DMS153 (cell line): ENCODE measurements at regions not wholly inside any gene's neighbourhood (a gene's known extent, or its start where the extent isn't known, plus 50 kb on each side); places are given as distances from the start of the nearest gene placed in this dataset.
A peak's percentile ranks its signal among the peaks of the same experiment; 100 is the strongest.
"Not testable (repeated sequence)": the region's sequence is repeated elsewhere in the genome, so short reads cannot be mapped to it uniquely, and the experiment has no call there.

Source experiments
- DNase-seq: peaks from one replicate; lab custom pipeline; 2025; lab: John Stamatoyannopoulos, UW

GRCh38 chr6:158881884-158882283, 62.7 kb upstream of the EZR start:
- DNase-seq: not testable (repeated sequence)

- DNase-seq: not testable (repeated sequence)
Measured at GRCh38 chr6:158881276-158881675, 62.1 kb upstream of the EZR start.

- DNase-seq: no peak
Measured at GRCh38 chr6:158879180-158879579, 60.0 kb upstream of the EZR start.

GRCh38 chr6:158877716-158878115, 58.5 kb upstream of the EZR start:
- no peak for DNase-seq

- DNase-seq: no peak
Measured at GRCh38 chr6:158876886-158877285, 57.7 kb upstream of the EZR start.

- DNase-seq: no peak
Measured at GRCh38 chr6:158870649-158870957, 51.4 kb upstream of the EZR start.

- peak; percentile 93 for DNase-seq
Measured at GRCh38 chr6:158869826-158870648, 50.9 kb upstream of the EZR start.

- peak; percentile 41 for DNase-seq
Measured at GRCh38 chr6:158868890-158869825, 50.0 kb upstream of the EZR start.
